ENCODE measurements at regions not wholly inside any gene's neighbourhood (a gene's known extent, or its start where the extent isn't known, plus 50 kb on each side); places are given as distances from the start of the nearest gene placed in this dataset.

DNA sequence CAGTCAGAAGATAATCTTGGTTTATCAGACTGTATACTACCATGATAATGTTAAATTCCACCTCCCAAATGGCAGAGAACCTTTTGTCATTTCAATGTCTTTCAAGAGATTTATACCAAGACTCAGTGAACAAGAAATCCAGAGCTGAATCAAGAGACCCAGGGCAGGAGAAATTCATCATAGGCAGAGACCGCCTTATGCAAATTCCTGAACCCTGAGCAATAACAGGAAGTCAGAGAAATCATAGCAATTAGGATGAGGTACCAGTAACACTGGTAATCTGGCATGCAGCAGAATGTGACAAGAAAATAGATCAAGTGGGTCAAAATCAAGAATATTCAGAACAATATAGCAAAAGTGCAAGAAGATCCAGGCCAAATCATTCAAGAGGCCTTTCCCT, 412.4 kb upstream of the LRATD1 start:
- H3K4me3 ChIP-seq, result no peak overlapping the region
- no peaks in the 10 kb centered on the region for H3K36me3 ChIP-seq
- no peaks in the 10 kb centered on the region for H3K27me3 ChIP-seq
- H3K9me3 ChIP-seq (ENCODE audit: low read depth), result no peaks in the 10 kb centered on the region
- no peak for DNase-seq (ENCODE audit: low read depth in 1 of 2, low spot score in 1 of 2)
- no peaks in the 10 kb centered on the region for H3K4me1 ChIP-seq (ENCODE audit: low read depth)
- TF ChIP-seq, protein P1, sequence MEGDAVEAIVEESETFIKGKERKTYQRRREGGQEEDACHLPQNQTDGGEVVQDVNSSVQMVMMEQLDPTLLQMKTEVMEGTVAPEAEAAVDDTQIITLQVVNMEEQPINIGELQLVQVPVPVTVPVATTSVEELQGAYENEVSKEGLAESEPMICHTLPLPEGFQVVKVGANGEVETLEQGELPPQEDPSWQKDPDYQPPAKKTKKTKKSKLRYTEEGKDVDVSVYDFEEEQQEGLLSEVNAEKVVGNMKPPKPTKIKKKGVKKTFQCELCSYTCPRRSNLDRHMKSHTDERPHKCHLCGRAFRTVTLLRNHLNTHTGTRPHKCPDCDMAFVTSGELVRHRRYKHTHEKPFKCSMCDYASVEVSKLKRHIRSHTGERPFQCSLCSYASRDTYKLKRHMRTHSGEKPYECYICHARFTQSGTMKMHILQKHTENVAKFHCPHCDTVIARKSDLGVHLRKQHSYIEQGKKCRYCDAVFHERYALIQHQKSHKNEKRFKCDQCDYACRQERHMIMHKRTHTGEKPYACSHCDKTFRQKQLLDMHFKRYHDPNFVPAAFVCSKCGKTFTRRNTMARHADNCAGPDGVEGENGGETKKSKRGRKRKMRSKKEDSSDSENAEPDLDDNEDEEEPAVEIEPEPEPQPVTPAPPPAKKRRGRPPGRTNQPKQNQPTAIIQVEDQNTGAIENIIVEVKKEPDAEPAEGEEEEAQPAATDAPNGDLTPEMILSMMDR (IDR thresholded peaks at IDR 0.05; ENCODE audit: low read depth, low read length), result no peak
- no peak overlapping the region for H3K27ac ChIP-seq

- TF ChIP-seq, protein P1 (IDR thresholded peaks at IDR 0.05; ENCODE audit: low read depth, low read length), result no peak
- no peak overlapping the region for H3K4me3 ChIP-seq
- H3K27ac ChIP-seq, result no peak overlapping the region
- no peaks in the 10 kb centered on the region for H3K36me3 ChIP-seq
- no peaks in the 10 kb centered on the region for H3K9me3 ChIP-seq (ENCODE audit: low read depth)
- H3K27me3 ChIP-seq, result no peaks in the 10 kb centered on the region
- no peak for DNase-seq (ENCODE audit: low read depth in 1 of 2, low spot score in 1 of 2)
- H3K4me1 ChIP-seq (ENCODE audit: low read depth), result no peaks in the 10 kb centered on the region
Measured at GRCh38 chr2:14221466-14221865, 411.1 kb upstream of the LRATD1 start.

DNA sequence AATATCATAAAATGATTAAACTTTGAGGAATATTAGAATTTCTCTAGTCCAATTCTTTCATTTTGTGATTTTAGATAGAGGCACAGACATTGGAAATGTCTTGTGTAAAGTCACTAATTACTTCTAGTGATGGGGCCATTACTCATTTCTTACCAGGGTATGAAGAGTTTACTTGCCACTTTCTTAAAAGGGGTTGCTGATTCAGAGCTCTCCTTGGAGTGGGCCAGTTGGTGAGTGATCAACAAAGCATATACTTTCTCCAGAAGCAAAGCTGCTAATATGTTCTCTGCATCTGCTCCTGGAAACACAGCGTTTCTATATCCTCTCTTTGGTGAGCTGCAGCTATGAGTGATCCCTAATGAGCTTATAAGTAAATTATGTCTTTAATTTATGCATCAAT, 408.9 kb upstream of the LRATD1 start:
- H3K9me3 ChIP-seq (ENCODE audit: low read depth), result no peaks in the 10 kb centered on the region
- no peak overlapping the region for H3K4me3 ChIP-seq
- no peak for DNase-seq (ENCODE audit: low read depth in 1 of 2, low spot score in 1 of 2)
- H3K4me1 ChIP-seq (ENCODE audit: low read depth), result no peaks in the 10 kb centered on the region
- H3K36me3 ChIP-seq, result no peaks in the 10 kb centered on the region
- no peaks in the 10 kb centered on the region for H3K27me3 ChIP-seq
- H3K27ac ChIP-seq, result no peak overlapping the region
- TF ChIP-seq, protein P1 (IDR thresholded peaks at IDR 0.05; ENCODE audit: low read depth, low read length), result no peak

DNA sequence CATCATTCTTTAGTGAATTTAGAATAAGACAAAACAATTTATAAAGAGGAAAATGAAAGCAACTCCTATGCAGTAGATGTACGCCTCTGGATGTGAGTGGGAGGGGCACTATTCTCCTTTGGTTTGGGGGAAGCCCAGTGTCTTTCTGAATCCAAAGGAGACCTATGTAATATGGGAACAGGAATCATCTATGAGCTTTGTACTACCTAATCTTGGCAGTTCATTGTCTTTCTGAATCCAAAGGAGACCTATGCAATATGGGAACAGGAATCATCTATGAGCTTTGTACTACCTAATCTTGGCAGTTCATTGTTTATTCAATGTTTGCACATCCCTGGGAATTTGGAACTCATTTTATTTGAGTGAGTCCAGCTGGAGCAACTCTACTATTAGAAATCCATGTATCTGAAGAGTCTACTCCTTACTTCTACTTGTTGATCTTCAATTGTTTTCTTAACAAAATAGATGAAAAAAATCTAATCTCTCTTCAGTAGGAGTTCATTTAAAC, 401.1 kb upstream of the LRATD1 start:
- H3K4me1 ChIP-seq (ENCODE audit: low read depth), result no peaks in the 10 kb centered on the region
- no peaks in the 10 kb centered on the region for H3K27me3 ChIP-seq
- H3K9me3 ChIP-seq (ENCODE audit: low read depth), result no peaks in the 10 kb centered on the region
- no peak overlapping the region for H3K4me3 ChIP-seq
- TF ChIP-seq, protein P1 (IDR thresholded peaks at IDR 0.05; ENCODE audit: low read depth, low read length), result no peak
- H3K36me3 ChIP-seq, result no peaks in the 10 kb centered on the region
- no peak overlapping the region for H3K27ac ChIP-seq
- DNase-seq (ENCODE audit: low read depth in 1 of 2, low spot score in 1 of 2), result no peak

- TF ChIP-seq, protein P1 (IDR thresholded peaks at IDR 0.05; ENCODE audit: low read depth, low read length), result no peak
- H3K4me3 ChIP-seq, result no peak overlapping the region
- no peak overlapping the region for H3K27ac ChIP-seq
- H3K27me3 ChIP-seq, result no peaks in the 10 kb centered on the region
- H3K4me1 ChIP-seq (ENCODE audit: low read depth), result no peaks in the 10 kb centered on the region
- H3K9me3 ChIP-seq (ENCODE audit: low read depth), result no peaks in the 10 kb centered on the region
- H3K36me3 ChIP-seq, result no peaks in the 10 kb centered on the region
- DNase-seq (ENCODE audit: low read depth in 1 of 2, low spot score in 1 of 2), result no peak
Measured at GRCh38 chr2:14232217-14232616, 400.3 kb upstream of the LRATD1 start.

DNA sequence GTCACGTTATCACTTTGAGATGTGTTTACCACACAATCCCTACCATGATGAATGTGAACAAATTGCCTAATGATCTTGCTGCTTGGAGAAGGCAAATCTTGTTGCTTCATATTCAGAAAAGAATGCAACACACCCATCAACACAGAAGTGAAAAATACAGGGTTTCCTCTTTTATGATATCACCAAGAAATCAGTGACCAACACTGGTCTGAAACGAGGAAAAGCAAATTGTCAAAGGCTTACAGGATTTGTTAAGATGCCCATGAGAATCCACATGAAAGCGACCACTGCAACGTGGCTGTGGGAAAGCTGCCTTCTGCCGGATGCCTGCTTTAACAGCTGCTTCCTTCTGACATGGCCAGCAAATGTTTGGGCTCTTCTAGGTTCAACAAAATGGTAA, 397.6 kb upstream of the LRATD1 start:
- Histone ChIP-seq H3K4me3 (no peak overlapping the region), H3K4me1 (ENCODE audit: low read depth) (no peaks in the 10 kb centered on the region), H3K27ac (no peak overlapping the region)

More for the DNA sequence above, 397.6 kb upstream of the LRATD1 start:
- no peaks in the 10 kb centered on the region for H3K9me3 ChIP-seq (ENCODE audit: low read depth)
- H3K27me3 ChIP-seq, result no peaks in the 10 kb centered on the region
- DNase-seq (ENCODE audit: low read depth in 1 of 2, low spot score in 1 of 2), result no peak
- TF ChIP-seq, protein P1 (IDR thresholded peaks at IDR 0.05; ENCODE audit: low read depth, low read length), result no peak
- H3K36me3 ChIP-seq, result no peaks in the 10 kb centered on the region

Data from cardiac muscle cell (in vitro differentiated cells and primary cell).